HL-60 (cell line): ENCODE measurements at regions not wholly inside any gene's neighbourhood (a gene's known extent, or its start where the extent isn't known, plus 50 kb on each side); places are given as distances from the start of the nearest gene placed in this dataset.
A peak's percentile ranks its signal among the peaks of the same experiment; 100 is the strongest.

Source experiments
- DNase-seq, 2 experiments: peaks; one replicate each; pipeline ENCODE4 v3.0.0-alpha.2; 2010 to 2020; ENCODE audit warnings: low read depth in 1 of 2, low spot score in 1 of 2
- H3K27ac ChIP-seq: fragments of 250-450 bp; sonication (Bioruptor Pico); replicated peaks from 2 replicates; pipeline ENCODE4 v1.5.1; 2020; ENCODE audit warnings: mild to moderate bottlenecking, moderate library complexity
- H3K27me3 ChIP-seq: fragments of 250-450 bp; sonication (Bioruptor Pico); 2 replicates; pipeline ENCODE4 v1.5.1; 2021; ENCODE audit warnings: mild to moderate bottlenecking, moderate library complexity; ENCODE audit not compliant: insufficient read depth, poor library complexity, severe bottlenecking
- H3K4me3 ChIP-seq: replicated peaks from 2 replicates; pipeline ENCODE4 v1.5.1; 2011; ENCODE audit warnings: mild to moderate bottlenecking, control low read depth, low read length; ENCODE audit not compliant: insufficient read depth
- CTCF ChIP-seq: IDR thresholded peaks from one replicate; pipeline ENCODE4 v1.5.1; 2011; ENCODE audit warnings: low read length, control low read depth, inconsistent platforms; ENCODE audit not compliant: insufficient read depth
- GABPA ChIP-seq: IDR thresholded peaks from 2 replicates; pipeline ENCODE4 v1.6.1; 2012; ENCODE audit warnings: low read depth
- POLR2AphosphoS5 ChIP-seq: IDR thresholded peaks from 2 replicates; pipeline ENCODE4 v1.6.1; 2012; ENCODE audit warnings: low read depth
- REST ChIP-seq: IDR thresholded peaks from 2 replicates; pipeline ENCODE4 v1.6.1; 2012; ENCODE audit warnings: low read depth; ENCODE audit not compliant: insufficient replicate concordance
- SPI1 ChIP-seq: IDR thresholded peaks from 2 replicates; pipeline ENCODE4 v1.6.1; 2012; ENCODE audit warnings: low read depth, mild to moderate bottlenecking, borderline replicate concordance

- Histone ChIP-seq H3K27me3 (no peaks in the 10 kb centered on the region), H3K4me3 (no peak overlapping the region), H3K27ac (no peak overlapping the region)
- TF ChIP-seq CTCF, result no peak
- TF ChIP-seq REST, result no peak
- TF ChIP-seq GABPA, result no peak
- no peak for DNase-seq
Measured at GRCh38 chr7:20506175-20506574, 109.3 kb upstream of the ABCB5 start.

GRCh38 chr7:20507157-20507556 lies 108.3 kb upstream of the ABCB5 start:
- H3K27me3 ChIP-seq, result no peaks in the 10 kb centered on the region
- no peak overlapping the region for H3K27ac ChIP-seq
- TF ChIP-seq CTCF, result no peak
- H3K4me3 ChIP-seq, result no peak overlapping the region
- no peak for DNase-seq

- Histone ChIP-seq H3K27me3 (no peaks in the 10 kb centered on the region), H3K27ac (no peak overlapping the region), H3K4me3 (no peak overlapping the region)
- peak; percentile 8 to 55 for DNase-seq
- TF ChIP-seq GABPA, result no peak
- TF ChIP-seq SPI1, result peak; percentile 64; the same call in 1 of the 2 replicates
Measured at GRCh38 chr7:20508109-20508508, 107.4 kb upstream of the ABCB5 start.

GRCh38 chr7:20509892-20510572 lies 105.4 kb upstream of the ABCB5 start:
- Histone ChIP-seq H3K27me3 (no peaks in the 10 kb centered on the region), H3K27ac (no peak overlapping the region), H3K4me3 (no peak overlapping the region)
- TF ChIP-seq GABPA, result no peak
- no peak for DNase-seq

GRCh38 chr7:20510573-20510900 lies 104.9 kb upstream of the ABCB5 start:
- no peak for DNase-seq
- H3K27ac ChIP-seq, result no peak overlapping the region
- H3K27me3 ChIP-seq, result no peaks in the 10 kb centered on the region
- H3K4me3 ChIP-seq, result no peak overlapping the region
- no peak for TF ChIP-seq CTCF
- no peak for TF ChIP-seq SPI1
- TF ChIP-seq GABPA, result no peak
- TF ChIP-seq REST, result no peak
- TF ChIP-seq POLR2AphosphoS5, result no peak
